HCT116 (cell line): ENCODE measurements at regions not wholly inside any gene's neighbourhood (a gene's known extent, or its start where the extent isn't known, plus 50 kb on each side); places are given as distances from the start of the nearest gene placed in this dataset.

Source experiments
- CTCF ChIP-seq, 3 experiments: fragments of 200-600 bp in 1 of 3; sonication (generic) in 1 of 3; IDR thresholded peaks in 2 of 3; conservative IDR thresholded peaks in 1 of 3; 2 replicates each; pipeline ENCODE4 v1.5.1; 2012 to 2017; ENCODE audit warnings: low read depth in 2 of 3, low read length in 2 of 3, antibody characterized with exemption in 1 of 3, borderline replicate concordance in 1 of 3, control low read depth in 1 of 3, mild to moderate bottlenecking in 1 of 3, mixed read lengths in 1 of 3, mixed run types in 1 of 3, moderate library complexity in 1 of 3; ENCODE audit not compliant: insufficient read depth in 1 of 3
- POLR2A ChIP-seq: IDR thresholded peaks from 2 replicates; pipeline ENCODE4 v1.7.0; 2011; ENCODE audit warnings: borderline replicate concordance; ENCODE audit not compliant: insufficient read depth, insufficient read length; ENCODE audit errors: extremely low read depth
- REST ChIP-seq: IDR thresholded peaks from 2 replicates; pipeline ENCODE4 v1.6.1; 2012; ENCODE audit warnings: low read depth
- SIN3A ChIP-seq: IDR thresholded peaks from 2 replicates; pipeline ENCODE4 v1.6.1; 2012; ENCODE audit warnings: low read depth

GRCh38 chr10:64288404-64288803, 767.2 kb downstream of the REEP3 start:
- no peak for TF ChIP-seq CTCF (IDR thresholded peaks at IDR 0.05 in 2 of 3, conservative IDR thresholded peaks at IDR 0.05 in 1 of 3; ENCODE audit: borderline replicate concordance in 1 of 3, insufficient read depth in 1 of 3, low read depth in 2 of 3, low read length in 2 of 3)
- TF ChIP-seq REST, result no peak
- TF ChIP-seq POLR2A, result no peak
- no peak for TF ChIP-seq SIN3A
